ENCODE measurements at regions not wholly inside any gene's neighbourhood (a gene's known extent, or its start where the extent isn't known, plus 50 kb on each side); places are given as distances from the start of the nearest gene placed in this dataset.
"Not testable (repeated sequence)": the region's sequence is repeated elsewhere in the genome, so short reads cannot be mapped to it uniquely, and the experiment has no call there.

DNA sequence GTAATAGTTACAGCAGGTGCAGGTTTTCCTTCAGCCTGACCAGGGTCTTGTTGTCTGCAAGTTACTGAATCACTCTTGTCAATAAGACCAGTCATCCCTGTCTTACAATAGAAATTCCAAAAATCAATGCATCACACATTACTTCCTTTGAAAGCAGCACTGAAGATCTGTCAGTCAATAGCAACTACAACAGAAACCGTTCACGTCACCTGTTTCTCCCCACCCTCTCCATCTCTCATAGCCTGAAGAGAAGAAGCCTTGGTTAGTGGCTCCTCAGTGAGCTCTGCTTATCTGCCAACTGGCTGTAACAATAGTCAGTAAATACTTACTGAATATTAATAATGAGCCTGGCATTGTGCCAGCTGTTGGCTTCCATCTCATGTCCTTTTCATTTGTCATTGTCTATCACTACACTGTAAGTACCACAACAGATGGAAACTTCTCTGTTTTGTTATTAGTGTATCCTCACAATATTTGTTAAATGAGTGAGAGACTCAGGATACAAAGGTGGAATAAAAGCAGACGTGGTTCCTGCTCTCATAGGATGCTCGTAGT is 195.2 kb downstream of the S1PR1 start:
- no peak for DNase-seq

DNA sequence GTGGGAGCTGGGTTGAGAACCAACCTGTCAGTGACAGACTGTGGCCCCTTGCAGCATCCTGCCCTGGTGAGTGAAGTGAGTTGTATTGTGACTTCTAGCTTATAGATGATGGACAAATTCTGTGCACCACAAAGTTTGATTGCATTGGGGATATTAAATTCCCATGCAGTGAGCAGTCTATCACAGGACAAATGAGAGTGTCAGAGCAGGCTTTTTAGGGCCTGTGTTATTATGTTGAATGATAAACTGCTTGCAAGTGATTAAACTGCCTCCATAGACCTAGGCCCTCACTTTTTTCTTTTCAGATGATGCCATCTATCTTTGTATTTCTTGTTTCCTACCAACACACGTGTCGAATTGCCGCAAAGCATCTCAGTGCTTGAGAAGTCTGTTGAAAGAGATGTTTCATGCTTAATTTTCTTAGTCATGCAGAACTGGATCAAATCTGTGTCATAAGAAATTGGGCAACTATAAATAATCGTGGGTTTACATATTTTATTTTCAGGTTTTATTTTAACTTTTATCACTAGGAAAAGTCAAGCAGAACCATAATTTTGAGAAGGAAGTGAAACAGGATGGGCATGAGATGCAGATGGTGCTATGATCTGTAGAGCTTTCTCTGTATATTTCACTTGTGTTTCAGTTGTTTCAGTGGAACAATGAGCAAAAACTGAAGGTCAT is 199.2 kb downstream of the S1PR1 start:
- no peak for DNase-seq

DNA sequence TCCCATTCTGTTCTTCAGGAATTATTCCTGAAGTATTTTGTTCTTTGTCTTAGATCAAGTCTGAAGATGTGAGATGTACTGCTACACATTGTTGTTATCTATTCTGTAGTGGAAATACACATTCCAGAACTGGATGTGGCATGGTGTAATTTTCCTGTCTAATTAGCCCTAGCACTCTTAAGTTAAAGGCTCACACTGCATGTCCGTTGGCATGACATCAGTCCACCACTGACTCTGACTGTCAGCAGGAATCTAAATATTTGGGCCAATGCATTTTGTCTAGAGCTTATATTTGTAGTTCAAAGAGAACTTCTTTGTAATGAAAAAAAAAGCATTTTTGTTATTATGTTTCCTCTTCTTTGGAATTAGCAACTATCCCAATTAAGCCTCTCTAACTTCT is 201.0 kb downstream of the S1PR1 start:
- no peak for DNase-seq

DNA sequence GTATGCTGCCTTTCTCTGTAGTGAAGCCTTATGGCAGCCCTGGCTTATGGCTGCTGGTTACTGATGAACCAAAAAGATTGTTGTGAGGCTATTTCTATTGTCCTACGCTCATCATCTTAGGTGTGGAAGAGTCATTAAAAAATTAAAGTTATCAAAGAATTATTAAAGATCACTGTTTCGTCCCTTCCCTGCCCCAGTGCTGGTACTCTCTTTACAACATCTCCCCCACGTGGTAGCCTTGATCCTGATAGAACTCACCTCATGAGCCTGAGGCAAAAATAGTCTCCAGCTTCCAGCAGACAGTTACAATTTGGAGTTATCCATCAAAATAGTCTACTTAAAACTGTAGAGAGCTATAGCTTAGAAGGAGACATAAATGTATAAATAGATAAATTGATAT is 201.5 kb downstream of the S1PR1 start:
- no peak for DNase-seq

DNA sequence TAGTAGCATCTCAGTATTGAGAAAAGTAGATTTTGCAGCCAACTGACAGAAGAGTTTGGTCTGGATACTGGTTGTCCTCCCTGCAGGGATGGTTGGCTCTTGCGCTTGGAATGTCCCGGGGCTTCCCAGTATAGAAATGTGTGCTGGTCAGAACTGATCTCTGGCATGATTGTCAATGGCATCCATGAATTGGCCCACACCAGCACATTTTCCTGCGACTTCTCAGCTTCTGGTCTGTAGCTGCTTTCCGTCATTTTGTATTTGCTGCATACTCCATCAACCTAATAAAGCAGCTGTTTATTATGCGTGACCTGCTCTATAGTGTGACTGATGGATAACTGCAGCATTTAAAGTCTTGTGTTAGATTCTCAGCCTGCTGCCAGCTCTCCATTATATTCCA is 203.7 kb downstream of the S1PR1 start:
- DNase-seq = no peak

DNA sequence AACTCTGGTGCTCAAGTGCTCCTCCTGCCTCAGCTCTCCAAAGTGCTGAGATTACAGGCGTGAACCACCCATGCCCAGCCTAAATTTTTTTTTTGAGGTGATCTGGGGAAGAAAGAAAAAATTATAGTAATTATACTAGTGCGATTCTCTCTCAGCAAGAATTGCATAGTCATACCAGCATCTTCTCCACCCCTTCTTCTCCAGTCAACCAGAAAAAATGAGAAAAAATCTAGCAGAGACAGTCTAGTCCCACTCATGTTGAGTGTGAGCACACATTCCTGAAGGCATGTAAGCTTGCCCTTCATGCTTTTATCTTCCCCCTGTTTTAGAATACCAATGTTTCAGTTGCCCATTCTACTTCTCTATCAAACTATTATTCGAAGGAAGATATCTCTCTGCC is 207.6 kb downstream of the S1PR1 start:
- no peak for DNase-seq

DNA sequence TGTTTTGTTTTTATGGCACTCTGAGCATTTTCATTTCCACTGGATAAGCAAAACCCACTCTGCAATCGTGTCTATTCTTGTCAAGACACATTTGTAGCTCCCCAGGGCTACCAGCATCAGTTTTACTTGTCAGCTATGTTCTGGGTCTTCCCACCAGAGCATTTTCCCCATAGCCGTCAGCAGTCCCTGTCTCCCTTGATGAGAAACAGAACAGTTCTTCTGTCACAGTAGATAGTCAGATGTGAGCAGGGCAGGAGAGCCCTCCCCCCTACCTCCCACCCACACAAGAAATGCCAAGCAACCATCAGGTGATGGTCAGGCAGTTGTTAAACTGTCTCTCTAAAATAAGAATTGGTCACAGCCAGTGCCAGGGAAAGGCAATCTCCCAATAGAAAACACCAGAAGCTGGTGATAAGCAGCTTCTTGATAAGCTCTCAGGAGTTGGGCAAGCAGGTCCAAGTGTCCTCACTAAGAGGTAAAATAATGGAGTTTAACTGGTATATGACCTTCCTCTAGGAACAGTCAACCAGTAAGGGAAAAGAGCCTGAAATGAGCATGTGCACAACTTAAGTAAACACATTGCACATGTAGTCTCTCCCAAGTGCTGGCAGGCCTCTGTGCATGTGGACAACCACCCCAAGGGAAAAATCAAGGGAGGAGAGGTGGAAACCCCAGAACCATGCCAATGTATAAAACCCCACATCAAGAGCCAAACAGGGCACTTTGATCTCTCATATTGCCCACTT is 208.2 kb downstream of the S1PR1 start:
- no peak for DNase-seq

DNA sequence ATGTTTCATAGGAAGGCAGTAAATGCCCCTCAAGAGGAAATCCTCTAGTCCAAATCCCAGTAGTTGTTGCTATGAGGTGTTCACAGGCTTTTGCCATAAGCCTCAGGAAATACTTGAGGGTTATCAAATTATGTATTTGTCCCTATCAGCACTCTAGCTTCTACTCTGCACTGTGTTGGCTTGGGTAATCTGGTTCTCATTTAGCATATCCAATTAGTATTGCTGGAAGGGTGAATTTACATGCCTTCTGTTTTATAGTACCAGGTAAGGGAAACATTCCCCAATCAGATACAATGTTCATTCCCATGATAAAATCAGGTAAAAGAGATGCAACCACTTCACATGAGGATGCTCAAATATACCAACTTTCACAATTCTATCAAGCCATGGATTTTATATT is 211.2 kb downstream of the S1PR1 start:
- no peak for DNase-seq

DNA sequence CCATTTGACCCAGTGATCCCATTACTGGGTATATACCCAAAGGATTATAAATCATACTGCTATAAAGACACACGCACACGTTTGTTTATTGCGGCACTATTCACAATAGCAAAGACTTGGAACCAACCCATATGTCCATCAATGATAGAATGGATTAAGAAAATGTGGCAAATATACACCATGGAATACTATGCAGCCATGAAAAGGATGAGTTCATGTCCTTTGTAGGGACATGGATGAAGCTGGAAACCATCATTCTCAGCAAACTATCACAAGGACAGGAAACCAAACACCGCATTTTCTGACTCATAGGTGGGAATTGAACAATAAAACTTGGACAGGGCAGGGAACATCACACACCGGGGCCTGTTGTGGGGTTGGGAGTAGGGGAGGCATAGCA is 213.9 kb downstream of the S1PR1 start:
- not testable (repeated sequence) for DNase-seq

DNA sequence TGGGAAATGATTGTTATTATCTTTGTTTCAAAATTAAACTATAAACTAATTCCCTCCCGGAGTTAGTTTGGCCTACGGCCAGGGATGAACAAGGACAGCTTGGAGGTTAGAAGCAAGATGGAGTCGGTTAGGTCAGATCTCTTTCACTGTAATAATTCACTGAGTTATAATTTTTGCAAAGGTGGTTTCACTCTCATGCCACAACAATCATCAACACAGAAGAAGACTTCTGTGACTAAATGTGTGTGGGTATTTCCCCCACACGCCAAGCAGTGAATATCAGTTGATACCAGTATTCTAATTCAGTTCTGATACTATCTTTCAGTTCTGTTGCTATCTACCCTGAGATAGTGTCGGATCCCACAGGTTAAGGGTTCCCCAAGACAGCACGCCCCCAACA is 215.1 kb downstream of the S1PR1 start:
- DNase-seq = no peak

DNA sequence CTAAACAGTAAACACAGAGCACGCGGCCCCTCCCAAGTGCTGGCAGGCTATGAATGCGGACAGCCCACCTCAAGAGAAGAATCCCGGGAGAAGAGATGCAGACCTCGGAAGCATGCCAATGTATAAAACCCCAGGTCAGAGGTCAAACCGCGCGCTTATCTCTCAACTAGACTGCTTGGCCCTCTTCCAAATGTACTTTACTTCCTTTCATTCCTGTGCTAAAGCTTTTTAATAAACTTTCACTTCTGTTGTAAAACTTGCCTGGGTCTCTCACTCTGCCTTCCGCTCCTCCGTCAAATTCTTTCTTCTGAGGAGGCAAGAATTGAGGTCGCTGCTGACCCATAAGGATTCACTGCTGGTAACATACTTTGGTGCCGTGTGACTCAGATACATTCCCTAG is 216.0 kb downstream of the S1PR1 start:
- DNase-seq = no peak

DNA sequence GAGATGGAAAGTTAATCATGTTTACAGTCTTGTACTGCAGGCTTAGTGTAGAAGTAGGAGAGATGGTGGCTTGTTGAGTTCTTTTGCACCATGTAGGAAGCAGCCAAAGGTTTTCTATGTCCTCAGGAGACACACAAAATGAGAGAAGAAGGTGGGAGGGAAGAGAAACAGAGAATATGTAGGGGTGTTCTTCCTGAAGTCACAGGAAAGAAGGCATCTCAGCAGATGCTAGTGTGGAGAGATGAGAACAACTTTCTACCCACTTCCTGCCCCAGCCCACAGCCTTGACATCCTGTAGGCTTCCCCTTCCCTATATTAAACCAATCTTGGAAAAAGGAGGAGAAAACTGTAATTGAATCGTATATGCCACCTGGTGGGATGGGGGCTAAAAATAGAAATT is 217.0 kb downstream of the S1PR1 start:
- DNase-seq = no peak

DNA sequence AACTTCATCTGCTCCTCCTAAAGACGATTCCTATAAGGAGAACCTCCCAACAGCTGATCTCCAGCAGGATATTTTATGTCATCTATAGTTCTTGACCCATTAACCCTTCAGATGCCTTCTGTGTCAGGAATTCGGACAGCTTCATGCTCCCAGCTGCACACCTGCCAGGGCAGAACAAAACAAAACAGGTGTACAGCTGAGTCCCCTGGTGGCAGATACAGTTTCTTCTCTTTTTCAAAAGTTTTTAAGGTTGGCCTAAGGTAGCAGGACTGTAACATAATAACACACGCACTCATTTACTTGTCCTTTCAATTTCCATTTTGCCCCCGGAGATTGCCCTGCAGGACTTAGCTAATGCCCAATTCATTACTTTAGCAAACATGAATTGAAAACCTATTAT is 218.3 kb downstream of the S1PR1 start:
- DNase-seq = no peak

DNA sequence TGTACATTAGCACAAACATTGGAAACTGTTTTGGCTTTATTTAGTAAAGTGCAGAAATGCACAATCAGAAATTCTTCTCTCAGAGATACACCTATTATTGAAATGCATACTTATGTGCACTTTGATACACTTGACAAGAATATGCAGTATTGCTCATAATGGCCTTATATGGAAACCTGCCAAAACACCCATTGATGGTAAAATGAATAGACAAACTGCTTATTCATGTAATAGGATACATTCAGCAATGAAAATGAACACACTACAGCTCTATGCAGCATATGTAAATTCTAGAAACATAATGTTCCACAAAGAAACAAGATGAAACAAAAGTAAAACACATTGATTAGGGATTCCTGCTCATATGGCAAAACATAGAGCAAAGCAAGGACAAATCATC is 223.9 kb downstream of the S1PR1 start:
- no peak for DNase-seq

DNA sequence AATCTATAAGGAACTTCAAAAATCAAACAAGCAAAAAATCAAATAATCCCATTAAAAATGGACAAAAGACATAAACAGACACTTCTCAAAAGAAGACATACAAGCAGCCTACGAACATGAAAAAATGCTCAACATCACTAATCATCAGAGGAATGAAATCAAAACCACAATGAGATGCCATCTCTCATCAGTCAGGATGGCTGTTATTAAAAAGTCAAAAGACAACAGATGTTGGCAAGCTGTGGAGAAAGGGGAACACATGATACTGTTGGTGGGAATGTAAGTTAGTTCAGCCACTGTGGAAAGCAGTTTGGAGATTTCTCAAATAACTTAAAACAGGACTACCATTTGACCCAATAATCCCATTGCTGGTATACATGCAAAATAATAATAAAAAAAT is 226.4 kb downstream of the S1PR1 start:
- DNase-seq = no peak

DNA sequence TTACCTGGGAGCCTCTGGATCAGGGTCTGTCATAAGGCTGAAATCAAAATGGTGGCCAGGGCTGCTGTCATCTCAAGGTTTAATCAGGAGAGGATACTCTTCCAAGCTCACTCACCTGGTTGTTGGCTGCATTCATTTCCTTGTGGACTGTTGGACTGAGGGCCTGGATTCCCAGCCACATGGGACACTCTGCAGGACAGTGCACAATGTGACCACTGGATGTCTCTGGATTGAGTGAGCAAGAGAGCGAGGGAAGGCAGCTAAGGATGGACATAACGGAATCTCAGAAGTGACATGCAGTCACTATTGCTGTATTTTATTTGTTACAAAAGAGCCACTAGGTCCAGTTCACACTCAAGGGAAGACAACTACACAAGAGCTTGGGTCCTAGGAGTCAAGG is 229.1 kb downstream of the S1PR1 start:
- DNase-seq = no peak

DNA sequence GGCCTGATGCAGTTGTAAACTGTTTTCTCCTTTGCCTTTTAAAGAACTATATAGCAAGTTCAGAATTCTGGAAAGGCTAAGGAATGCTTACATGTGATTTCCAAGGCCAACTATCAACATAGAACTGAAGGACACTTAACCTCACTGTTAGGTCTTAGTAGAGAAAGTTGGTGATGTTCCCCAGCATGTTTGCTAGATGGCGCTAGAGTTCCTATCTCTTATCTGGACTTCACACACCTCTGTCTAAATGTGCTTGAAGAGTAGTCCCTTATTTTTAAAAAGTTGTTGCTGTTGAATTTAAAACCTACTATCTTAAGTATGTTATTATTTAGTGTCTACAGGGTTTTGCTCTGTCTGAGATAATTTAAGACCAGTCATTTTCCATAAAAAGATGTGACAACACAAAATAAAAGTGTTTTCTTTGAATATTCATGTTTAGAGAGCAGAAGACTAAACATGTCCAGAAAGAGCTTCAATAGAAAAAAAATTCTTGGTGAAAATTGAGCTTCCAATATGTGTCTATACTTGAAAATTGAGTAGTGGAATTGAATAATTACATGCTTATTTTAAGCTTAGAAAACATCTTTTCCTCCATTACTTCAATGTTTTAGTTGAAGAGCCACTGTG is 237.3 kb downstream of the S1PR1 start:
- no peak for DNase-seq

DNA sequence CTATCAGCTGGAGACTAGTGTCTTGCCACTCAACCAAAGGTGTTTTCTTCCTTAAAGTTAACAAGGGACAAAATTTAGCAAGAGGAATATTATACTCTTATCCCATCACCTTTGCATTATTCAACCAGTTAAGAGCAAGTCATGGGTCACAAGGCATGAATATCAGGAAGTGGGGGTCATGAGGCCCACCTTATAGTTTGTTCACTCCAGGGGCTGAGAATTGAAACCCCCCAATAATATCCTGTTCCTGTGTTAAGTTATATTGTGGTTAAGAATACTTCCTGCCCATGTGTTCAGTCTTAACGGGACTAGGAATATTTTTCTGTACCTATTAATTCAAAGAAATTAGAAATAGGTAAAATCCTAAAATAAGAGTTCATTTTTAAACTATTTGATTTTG is 239.7 kb downstream of the S1PR1 start:
- no peak for DNase-seq

DNA sequence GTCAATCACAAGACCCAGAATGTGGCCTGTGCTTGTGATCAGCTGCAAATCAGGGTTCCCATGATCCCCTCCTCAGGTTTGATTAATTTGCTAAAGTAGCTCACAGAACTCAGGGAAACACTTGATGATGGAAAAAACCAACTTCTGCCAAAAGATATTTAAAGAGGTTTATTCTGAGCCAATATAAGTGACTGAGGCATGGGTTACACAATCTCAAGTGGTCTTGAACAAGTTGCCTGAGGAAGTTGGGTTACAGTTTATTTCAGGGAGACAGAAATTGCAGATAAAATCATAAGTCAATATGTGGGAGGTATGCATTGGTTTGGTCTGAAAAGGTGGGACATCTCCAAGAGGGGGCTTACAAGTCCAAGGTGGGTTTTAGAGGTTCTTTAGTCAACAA is 243.1 kb downstream of the S1PR1 start:
- no peak for DNase-seq

DNA sequence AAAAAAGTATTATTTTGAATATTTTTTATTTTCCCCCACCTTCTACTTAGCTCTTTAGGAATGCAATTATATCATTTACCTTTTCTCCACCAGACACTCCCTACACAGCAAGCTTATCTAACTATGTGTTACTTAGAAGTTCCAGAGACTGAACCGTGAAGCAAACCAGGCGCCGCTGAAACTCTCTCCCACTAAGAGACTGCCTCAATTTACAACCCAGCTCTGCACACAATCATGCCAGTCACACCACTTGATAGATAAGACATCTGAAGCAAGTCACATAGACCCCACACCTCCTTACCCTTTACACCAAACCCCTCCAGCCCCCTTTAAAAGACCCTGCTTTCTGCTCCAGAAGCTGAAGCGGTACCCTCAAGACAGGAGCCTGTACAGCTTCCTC is 245.5 kb downstream of the S1PR1 start:
- DNase-seq = no peak

DNA sequence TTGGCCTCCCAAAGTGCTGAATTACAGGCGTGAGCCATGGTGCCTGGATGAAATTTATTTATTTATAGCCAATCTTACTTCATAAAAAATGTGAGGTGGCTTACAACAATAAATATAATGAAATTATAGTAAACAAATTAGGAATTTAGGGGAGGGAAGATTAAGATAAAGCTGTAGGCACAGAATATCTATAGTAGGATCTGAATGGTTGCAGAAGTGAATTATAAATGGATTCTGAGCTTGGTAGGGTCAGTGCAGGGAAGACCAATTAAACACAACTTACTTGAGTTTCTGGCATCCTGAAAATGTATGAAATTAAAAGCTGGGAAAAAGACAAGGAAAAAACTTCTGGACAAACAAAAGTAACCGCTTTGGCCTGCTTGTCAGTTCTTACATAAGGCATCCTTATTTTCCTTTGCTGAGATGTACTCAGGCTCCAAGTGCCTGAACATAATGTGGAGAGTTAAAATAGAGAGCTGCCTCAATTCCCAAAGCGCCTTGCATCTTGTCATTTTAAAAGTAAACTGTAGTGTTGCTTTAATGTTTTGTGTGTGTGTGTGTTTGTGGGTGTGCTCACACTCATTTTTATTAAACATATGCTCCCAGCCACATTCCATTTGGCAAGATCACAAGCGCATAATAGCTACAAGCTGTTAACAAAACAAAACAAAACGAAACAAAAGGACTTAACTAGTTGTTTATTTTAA is 247.3 kb downstream of the S1PR1 start:
- DNase-seq = no peak

DNA sequence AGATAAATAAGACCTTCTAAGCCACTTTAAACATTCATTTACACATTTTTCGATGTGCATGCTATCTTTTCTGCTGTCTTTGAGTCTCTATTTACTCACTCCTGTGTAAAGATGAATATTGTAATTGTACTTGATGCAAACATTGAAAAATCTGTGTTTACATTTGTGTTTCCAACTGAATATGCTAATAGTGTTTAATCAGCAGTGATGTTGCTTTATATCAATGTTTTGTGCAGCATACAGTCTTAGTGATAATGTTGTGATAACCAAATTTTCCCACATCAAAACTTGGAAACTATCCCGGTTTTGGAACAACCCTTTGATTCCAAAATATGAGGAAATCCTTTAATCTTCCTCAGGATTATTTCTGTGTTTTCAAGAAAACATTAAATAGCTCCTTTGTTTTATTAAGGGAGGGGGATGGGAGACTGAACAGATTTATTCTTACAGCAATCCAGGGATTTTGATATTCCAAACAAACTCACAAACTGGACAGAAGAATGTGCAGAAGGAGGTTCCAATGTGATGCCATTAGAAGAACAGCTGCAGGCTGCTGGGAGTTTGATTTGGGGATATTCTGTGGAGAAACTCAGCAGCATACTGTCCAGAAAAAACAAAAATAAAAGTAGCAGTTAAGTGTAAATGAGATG is 248.0 kb downstream of the S1PR1 start:
- DNase-seq = no peak

DNA sequence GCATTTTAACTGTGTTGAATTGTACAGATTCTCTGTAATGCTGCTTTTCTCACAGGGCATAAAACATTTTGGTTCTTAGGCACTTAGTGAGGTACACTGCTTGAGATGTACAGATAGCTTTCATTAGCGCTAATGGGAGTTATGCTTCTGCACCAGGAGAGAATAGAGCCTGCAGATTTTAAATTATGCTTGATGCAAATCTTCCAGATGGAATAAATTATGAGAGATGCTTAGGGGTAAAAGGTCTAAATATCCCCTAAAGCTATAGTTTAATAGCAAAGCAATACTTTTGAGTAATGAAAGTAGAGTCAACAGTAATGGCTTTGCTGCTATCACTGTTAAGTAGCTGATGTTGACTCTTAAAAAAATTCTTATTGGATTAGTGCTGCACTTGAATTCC is 248.9 kb downstream of the S1PR1 start:
- DNase-seq = no peak

All from DMS79 treated with DMSO at 0.1 percent for 48 hours (cell line).